Natural killer cell (primary cell): ENCODE measurements at regions not wholly inside any gene's neighbourhood (a gene's known extent, or its start where the extent isn't known, plus 50 kb on each side); places are given as distances from the start of the nearest gene placed in this dataset.

Experiments used
- ATAC-seq, 3 donors: fragments of 150-1000 bp in 2 of 3; fragments of 200-7000 bp in 1 of 3; cut with Tn5 transposase; 1 replicate in 1 of 3; 2 replicates in 2 of 3; pipeline ENCODE4 v1.10.0; 2021; ENCODE audit warnings: mild to moderate bottlenecking in 2 of 3, moderate library complexity in 2 of 3
- DNase-seq, 2 donors: peaks; one replicate each; pipeline versions ENCODE4 v3.0.0 to v3.0.0-alpha.2; 2013 to 2021; ENCODE audit warnings: mixed read lengths in 1 of 2
- H3K27ac ChIP-seq: one replicate; pipeline ENCODE4 v1.5.1; 2013; ENCODE audit warnings: mild to moderate bottlenecking, low read length
- H3K27me3 ChIP-seq: one replicate; pipeline ENCODE4 v1.6.1; 2013; ENCODE audit warnings: low read length; ENCODE audit not compliant: control insufficient read depth, insufficient read depth
- H3K36me3 ChIP-seq: one replicate; pipeline ENCODE4 v1.6.1; 2013; ENCODE audit warnings: low read length; ENCODE audit not compliant: control insufficient read depth, insufficient read depth
- H3K4me1 ChIP-seq: one replicate; pipeline ENCODE4 v1.6.1; 2013; ENCODE audit warnings: low read length; ENCODE audit not compliant: control insufficient read depth, insufficient read depth
- H3K4me3 ChIP-seq: one replicate; pipeline ENCODE4 v1.5.1; 2013; ENCODE audit warnings: low read length
- H3K9me3 ChIP-seq: one replicate; pipeline ENCODE4 v1.6.1; 2013; ENCODE audit warnings: low read length; ENCODE audit not compliant: control insufficient read depth, insufficient read depth
- H3K27ac Mint-ChIP-seq, 2 donors: one replicate each; pipeline ENCODE4 v1.8.0; 2022; ENCODE audit warnings: mild to moderate bottlenecking in 2 of 2, mixed read lengths in 2 of 2, moderate library complexity in 1 of 2
- H3K27me3 Mint-ChIP-seq, 2 donors: one replicate each; pipeline ENCODE4 v1.8.0; 2022; ENCODE audit warnings: low read depth in 2 of 2, mixed read lengths in 2 of 2
- H3K36me3 Mint-ChIP-seq: one replicate; pipeline ENCODE4 v1.8.0; 2022; ENCODE audit warnings: mixed read lengths
- H3K4me1 Mint-ChIP-seq, 2 donors: one replicate each; pipeline ENCODE4 v1.8.0; 2022; ENCODE audit warnings: mixed read lengths in 2 of 2
- H3K4me3 Mint-ChIP-seq: one replicate; pipeline ENCODE4 v1.8.0; 2022; ENCODE audit warnings: mild to moderate bottlenecking, moderate library complexity, mixed read lengths
- H3K9me3 Mint-ChIP-seq, 2 donors: one replicate each; pipeline ENCODE4 v1.8.0; 2022; ENCODE audit warnings: mixed read lengths in 2 of 2
- CTCF ChIP-seq: fragments of 200-600 bp; IDR thresholded peaks from one replicate; pipeline ENCODE4 v1.8.0; 2022; ENCODE audit warnings: antibody characterized with exemption
- WGBS: methylation state at CpG from one replicate; pipeline ENCODE4 v1.1.7; 2013; ENCODE audit warnings: missing lambda C conversion rate; ENCODE audit not compliant: insufficient coverage; 5-methylcytosine and 5-hydroxymethylcytosine counted together
- intact Hi-C: fragments of 100-400 bp; cut with micrococcal nuclease; formaldehyde crosslinking; loops from one replicate; pipeline ENCODE4 v1.14.2; 2022

GRCh38 chr14:53375599-53375998 is 222.5 kb upstream of the DDHD1 start:
- no peaks in the 10 kb centered on the region for H3K4me1 ChIP-seq
- H3K9me3 Mint-ChIP-seq = peaks cover 2% of the 10 kb centered on the region in 2 donors
- H3K4me3 ChIP-seq = no peak overlapping the region
- H3K27me3 Mint-ChIP-seq = peaks cover under 1 to 7% of the 10 kb centered on the region in 2 donors
- no peak for TF ChIP-seq CTCF
- intact Hi-C loops = no loop called here
- no peak overlapping the region for H3K27ac ChIP-seq
- H3K27ac Mint-ChIP-seq = no peak overlapping the region
- H3K27me3 ChIP-seq = no peaks in the 10 kb centered on the region
- H3K4me1 Mint-ChIP-seq = no peaks in the 10 kb centered on the region
- 92% methylated on average over 3 of the region's 3 CpGs for WGBS
- no peaks in the 10 kb centered on the region for H3K9me3 ChIP-seq
- H3K4me3 Mint-ChIP-seq = no peak overlapping the region
- no peak for ATAC-seq
- DNase-seq = no peak
- H3K36me3 ChIP-seq = no peaks in the 10 kb centered on the region
- H3K36me3 Mint-ChIP-seq = no peaks in the 10 kb centered on the region

GRCh38 chr14:53368711-53369201 is 215.6 kb upstream of the DDHD1 start:
- no peak overlapping the region for H3K4me3 ChIP-seq
- no peaks in the 10 kb centered on the region for H3K4me1 Mint-ChIP-seq
- no peak overlapping the region for H3K27ac Mint-ChIP-seq
- H3K36me3 ChIP-seq = no peaks in the 10 kb centered on the region
- H3K4me1 ChIP-seq = no peaks in the 10 kb centered on the region
- H3K4me3 Mint-ChIP-seq = no peak overlapping the region
- intact Hi-C loops = no loop called here
- H3K27ac ChIP-seq = no peak overlapping the region
- H3K9me3 ChIP-seq = no peaks in the 10 kb centered on the region
- H3K27me3 Mint-ChIP-seq = peaks cover 5 to 9% of the 10 kb centered on the region in 2 donors
- H3K27me3 ChIP-seq = no peaks in the 10 kb centered on the region
- no peak for DNase-seq
- TF ChIP-seq CTCF = no peak
- no peaks in the 10 kb centered on the region for H3K36me3 Mint-ChIP-seq
- peaks cover 2% of the 10 kb centered on the region in 2 donors for H3K9me3 Mint-ChIP-seq
- ATAC-seq = no peak

- ATAC-seq (no peak), DNase-seq (no peak)
These were observed 214.9 kb upstream of the DDHD1 start for GRCh38 chr14:53368066-53368465.

More at GRCh38 chr14:53368066-53368465, 214.9 kb upstream of the DDHD1 start:
- H3K4me3 ChIP-seq = no peak overlapping the region
- H3K27ac ChIP-seq = no peak overlapping the region
- intact Hi-C loops = no loop called here
- Mint-ChIP-seq H3K27ac (no peak overlapping the region), H3K36me3 (no peaks in the 10 kb centered on the region), H3K4me3 (no peak overlapping the region), H3K27me3 (peaks cover 5 to 9% of the 10 kb centered on the region in 2 donors), H3K9me3 (peaks cover 2 to 3% of the 10 kb centered on the region in 2 donors), H3K4me1 (no peaks in the 10 kb centered on the region)
- 93% methylated on average over 3 of the region's 4 CpGs for WGBS
- H3K4me1 ChIP-seq = no peaks in the 10 kb centered on the region
- no peaks in the 10 kb centered on the region for H3K9me3 ChIP-seq
- H3K36me3 ChIP-seq = no peaks in the 10 kb centered on the region
- TF ChIP-seq CTCF = no peak
- H3K27me3 ChIP-seq = no peaks in the 10 kb centered on the region
